ENCODE measurements at regions not wholly inside any gene's neighbourhood (a gene's known extent, or its start where the extent isn't known, plus 50 kb on each side); places are given as distances from the start of the nearest gene placed in this dataset.

GRCh38 chr3:166405465-166405864 is 568.2 kb upstream of the BCHE start:
- no peak for DNase-seq (ENCODE audit: low spot score)
- Histone ChIP-seq H3K27me3 (replicated peaks; ENCODE audit: insufficient read depth) (no peaks in the 10 kb centered on the region), H3K9me3 (no peaks in the 10 kb centered on the region), H3K4me1 (replicated peaks) (no peaks in the 10 kb centered on the region), H3K27ac (no peak overlapping the region), H3K36me3 (no peaks in the 10 kb centered on the region), H3K4me3 (no peak overlapping the region)
- TF ChIP-seq POLR2AphosphoS5 (IDR thresholded peaks at IDR 0.05) (no peak), CTCF (IDR thresholded peaks at IDR 0.05) (no peak), POLR2A (IDR thresholded peaks at IDR 0.05) (no peak)
- intact Hi-C loops (cut with DNase I) = no loop called here

- Histone ChIP-seq H3K4me1 (replicated peaks) (no peaks in the 10 kb centered on the region), H3K9me3 (no peaks in the 10 kb centered on the region), H3K36me3 (no peaks in the 10 kb centered on the region), H3K27ac (no peak overlapping the region), H3K27me3 (replicated peaks; ENCODE audit: insufficient read depth) (no peaks in the 10 kb centered on the region), H3K4me3 (no peak overlapping the region)
- no peak for DNase-seq (ENCODE audit: low spot score)
- intact Hi-C loops (cut with DNase I) = no loop called here
- TF ChIP-seq POLR2A (IDR thresholded peaks at IDR 0.05) (no peak), CTCF (IDR thresholded peaks at IDR 0.05) (no peak), POLR2AphosphoS5 (IDR thresholded peaks at IDR 0.05) (no peak)
Observed at GRCh38 chr3:166390303-166390702, 553.1 kb upstream of the BCHE start.

- no peaks in the 10 kb centered on the region for H3K27me3 ChIP-seq (replicated peaks; ENCODE audit: insufficient read depth)
- intact Hi-C loops (cut with DNase I) = no loop called here
- no peak overlapping the region for H3K4me3 ChIP-seq
- DNase-seq (ENCODE audit: low spot score) = no peak
- H3K4me1 ChIP-seq (replicated peaks) = no peaks in the 10 kb centered on the region
- H3K27ac ChIP-seq = no peak overlapping the region
- H3K36me3 ChIP-seq = no peaks in the 10 kb centered on the region
- no peaks in the 10 kb centered on the region for H3K9me3 ChIP-seq
- TF ChIP-seq CTCF (IDR thresholded peaks at IDR 0.05) = no peak
- no peak for TF ChIP-seq POLR2AphosphoS5 (IDR thresholded peaks at IDR 0.05)
- no peak for TF ChIP-seq POLR2A (IDR thresholded peaks at IDR 0.05)
- WGBS = 89% methylated on average over 2 of the region's 2 CpGs
Observed at GRCh38 chr3:166388321-166388720, 551.1 kb upstream of the BCHE start.

- H3K27me3 ChIP-seq (replicated peaks; ENCODE audit: insufficient read depth) = no peaks in the 10 kb centered on the region
- TF ChIP-seq CTCF (IDR thresholded peaks at IDR 0.05) (no peak), POLR2A (IDR thresholded peaks at IDR 0.05) (no peak), POLR2AphosphoS5 (IDR thresholded peaks at IDR 0.05) (no peak)
- no peaks in the 10 kb centered on the region for H3K36me3 ChIP-seq
- no peak overlapping the region for H3K27ac ChIP-seq
- no peaks in the 10 kb centered on the region for H3K4me1 ChIP-seq (replicated peaks)
- H3K9me3 ChIP-seq = no peaks in the 10 kb centered on the region
- WGBS = 63% methylated on average over 1 of the region's 1 CpG
- no peak overlapping the region for H3K4me3 ChIP-seq
- intact Hi-C loops (cut with DNase I) = no loop called here
- DNase-seq (ENCODE audit: low spot score) = no peak
Observed at GRCh38 chr3:166372571-166373106, 535.4 kb upstream of the BCHE start.

GRCh38 chr3:166367947-166368533 is 530.8 kb upstream of the BCHE start:
- no peaks in the 10 kb centered on the region for H3K9me3 ChIP-seq
- intact Hi-C loops (cut with DNase I) = no loop called here
- no peak overlapping the region for H3K27ac ChIP-seq
- no peaks in the 10 kb centered on the region for H3K36me3 ChIP-seq
- no peaks in the 10 kb centered on the region for H3K4me1 ChIP-seq (replicated peaks)
- H3K4me3 ChIP-seq = no peak overlapping the region
- no peaks in the 10 kb centered on the region for H3K27me3 ChIP-seq (replicated peaks; ENCODE audit: insufficient read depth)
- TF ChIP-seq POLR2AphosphoS5 (IDR thresholded peaks at IDR 0.05) (no peak), POLR2A (IDR thresholded peaks at IDR 0.05) (no peak), CTCF (IDR thresholded peaks at IDR 0.05) (no peak)
- WGBS = 56% methylated on average over 2 of the region's 2 CpGs
- no peak for DNase-seq (ENCODE audit: low spot score)

Data from prostate gland (tissue), 2 donors.